ENCODE measurements at regions not wholly inside any gene's neighbourhood (a gene's known extent, or its start where the extent isn't known, plus 50 kb on each side); places are given as distances from the start of the nearest gene placed in this dataset.

GRCh38 chr5:93911609-93912008, 170.2 kb upstream of the POU5F2 start:
- TF ChIP-seq SIN3A (IDR thresholded peaks at IDR 0.05; ENCODE audit: borderline replicate concordance, insufficient read depth, low read length) = no peak
- no peak for TF ChIP-seq POLR2AphosphoS5 (IDR thresholded peaks at IDR 0.05; ENCODE audit: low read depth, low read length)
- no peak for TF ChIP-seq TAF1 (IDR thresholded peaks at IDR 0.05; ENCODE audit: borderline replicate concordance, insufficient read depth, low read length)
- TF ChIP-seq REST (IDR thresholded peaks at IDR 0.05; ENCODE audit: insufficient read depth in 1 of 2, low read depth in 2 of 2, low read length in 2 of 2) = no peak
- TF ChIP-seq FOXP2 (optimal IDR thresholded peaks at IDR 0.05; ENCODE audit: borderline replicate concordance, extremely low read depth, extremely low read length, insufficient read depth) = no peak

- TF ChIP-seq REST (IDR thresholded peaks at IDR 0.05; ENCODE audit: insufficient read depth in 1 of 2, low read depth in 2 of 2, low read length in 2 of 2) (no peak), SIN3A (IDR thresholded peaks at IDR 0.05; ENCODE audit: borderline replicate concordance, insufficient read depth, low read length) (no peak), FOXP2 (optimal IDR thresholded peaks at IDR 0.05; ENCODE audit: borderline replicate concordance, extremely low read depth, extremely low read length, insufficient read depth) (no peak), TAF1 (IDR thresholded peaks at IDR 0.05; ENCODE audit: borderline replicate concordance, insufficient read depth, low read length) (no peak), POLR2AphosphoS5 (IDR thresholded peaks at IDR 0.05; ENCODE audit: low read depth, low read length) (no peak)
Observed at GRCh38 chr5:93909356-93909755, 168.0 kb upstream of the POU5F2 start.

- TF ChIP-seq SIN3A (IDR thresholded peaks at IDR 0.05; ENCODE audit: borderline replicate concordance, insufficient read depth, low read length) = no peak
- no peak for TF ChIP-seq REST (IDR thresholded peaks at IDR 0.05; ENCODE audit: insufficient read depth in 1 of 2, low read depth in 2 of 2, low read length in 2 of 2)
- no peak for TF ChIP-seq TAF1 (IDR thresholded peaks at IDR 0.05; ENCODE audit: borderline replicate concordance, insufficient read depth, low read length)
- no peak for TF ChIP-seq FOXP2 (optimal IDR thresholded peaks at IDR 0.05; ENCODE audit: borderline replicate concordance, extremely low read depth, extremely low read length, insufficient read depth)
- no peak for TF ChIP-seq POLR2AphosphoS5 (IDR thresholded peaks at IDR 0.05; ENCODE audit: low read depth, low read length)
Observed at GRCh38 chr5:93904917-93905316, 163.5 kb upstream of the POU5F2 start.

- TF ChIP-seq SIN3A (IDR thresholded peaks at IDR 0.05; ENCODE audit: borderline replicate concordance, insufficient read depth, low read length) (no peak), TAF1 (IDR thresholded peaks at IDR 0.05; ENCODE audit: borderline replicate concordance, insufficient read depth, low read length) (no peak), REST (IDR thresholded peaks at IDR 0.05; ENCODE audit: insufficient read depth in 1 of 2, low read depth in 2 of 2, low read length in 2 of 2) (no peak), POLR2AphosphoS5 (IDR thresholded peaks at IDR 0.05; ENCODE audit: low read depth, low read length) (no peak), FOXP2 (optimal IDR thresholded peaks at IDR 0.05; ENCODE audit: borderline replicate concordance, extremely low read depth, extremely low read length, insufficient read depth) (no peak)
Observed at GRCh38 chr5:93902288-93902687, 160.9 kb upstream of the POU5F2 start.

Measured in PFSK-1 (cell line).